ENCODE measurements at regions not wholly inside any gene's neighbourhood (a gene's known extent, or its start where the extent isn't known, plus 50 kb on each side); places are given as distances from the start of the nearest gene placed in this dataset.

DNA sequence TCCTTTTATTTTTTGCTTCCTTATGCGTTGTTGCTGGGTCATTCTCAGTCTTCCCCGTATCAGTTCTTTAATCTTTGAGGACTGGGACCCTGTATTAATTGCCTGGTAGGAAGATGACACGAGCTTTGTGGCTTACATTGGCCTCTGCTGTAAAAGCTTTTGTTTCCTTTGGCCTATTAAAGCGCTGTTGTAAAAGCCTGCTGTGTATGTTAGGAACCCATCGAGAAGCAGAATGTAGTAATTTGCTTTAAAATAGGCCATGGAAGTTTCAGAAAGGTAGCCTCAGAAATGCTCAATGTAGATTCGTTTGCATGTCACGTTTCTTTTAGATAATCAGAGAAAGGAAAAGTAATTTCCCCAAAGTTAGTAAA, 257.5 kb upstream of the STARD13 start:
- TF ChIP-seq CTCF (IDR thresholded peaks at IDR 0.05): no peak
- H3K4me1 ChIP-seq (ENCODE audit: control insufficient read depth in 1 of 2, insufficient read depth in 1 of 2, low read depth in 1 of 2, low read length in 1 of 2): peaks cover 31 to 32% of the 10 kb centered on the region in 2 experiments

DNA sequence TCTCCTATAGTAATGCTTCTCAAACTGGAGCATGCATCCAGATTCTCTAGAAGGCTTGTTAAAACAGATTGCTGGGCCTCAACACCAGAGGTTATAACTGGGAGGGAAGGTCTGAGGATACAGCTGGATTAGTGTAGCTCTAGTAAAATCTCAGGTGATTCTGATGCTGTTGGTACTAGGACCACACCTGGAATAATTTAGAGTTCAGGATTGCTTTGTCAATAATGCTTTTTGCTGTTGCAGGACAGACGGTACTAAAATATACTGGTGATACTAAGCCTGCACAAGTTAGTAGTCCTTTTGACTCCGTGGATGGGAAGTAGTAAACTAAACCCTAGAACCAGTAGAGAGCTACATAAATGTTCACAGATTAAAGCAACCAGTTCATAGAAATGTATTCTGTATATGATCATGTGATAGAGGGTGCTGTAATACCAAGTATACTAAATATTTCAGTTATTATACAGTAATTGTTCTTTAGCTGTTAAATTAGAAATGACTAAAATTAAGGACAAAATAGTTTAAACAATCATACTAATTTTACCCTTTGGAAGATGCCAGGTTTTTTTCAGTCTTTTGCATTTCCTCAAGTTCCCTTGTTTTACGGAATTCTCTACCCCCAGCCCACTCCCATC, 258.2 kb upstream of the STARD13 start:
- Histone ChIP-seq H3K27ac (peak overlapping the region; percentile 93), H3K27me3 (no peaks in the 10 kb centered on the region), H3K4me3 (ENCODE audit: low read depth in 1 of 2, low read length in 1 of 2) (peak overlapping the region; percentile 65 to 79), H3K36me3 (no peaks in the 10 kb centered on the region), H3K4me1 (ENCODE audit: control insufficient read depth in 1 of 2, insufficient read depth in 1 of 2, low read depth in 1 of 2, low read length in 1 of 2) (peaks cover 31 to 32% of the 10 kb centered on the region in 2 experiments), H3K9me3 (no peaks in the 10 kb centered on the region)
- TF ChIP-seq CTCF (IDR thresholded peaks at IDR 0.05): no peak

More for the DNA sequence above, 257.5 kb upstream of the STARD13 start:
- H3K27me3 ChIP-seq: no peaks in the 10 kb centered on the region
- H3K4me3 ChIP-seq (ENCODE audit: low read depth in 1 of 2, low read length in 1 of 2): peak overlapping the region; percentile 65 to 79
- H3K9me3 ChIP-seq: no peaks in the 10 kb centered on the region
- H3K27ac ChIP-seq: peak overlapping the region; percentile 93
- no peaks in the 10 kb centered on the region for H3K36me3 ChIP-seq

DNA sequence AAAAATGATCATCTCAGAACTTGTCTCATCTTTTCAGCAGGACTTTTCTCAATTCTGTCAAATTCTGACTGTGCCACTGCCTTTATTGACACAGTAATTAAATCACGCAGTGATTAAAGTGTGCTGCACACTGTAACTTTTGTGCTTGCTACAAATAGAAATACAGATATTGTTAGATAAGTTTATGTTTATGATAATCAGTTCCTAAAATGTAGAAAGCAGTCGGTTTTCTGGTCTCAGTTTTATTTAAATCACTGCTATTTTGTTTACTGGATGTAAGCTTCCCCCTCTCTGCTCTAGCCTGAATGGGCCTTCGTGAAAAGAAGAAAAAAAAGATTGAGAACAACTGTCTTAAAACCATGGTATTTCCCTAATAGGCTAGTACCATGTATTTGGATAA, 258.8 kb upstream of the STARD13 start:
- no peaks in the 10 kb centered on the region for H3K27me3 ChIP-seq
- H3K4me1 ChIP-seq (ENCODE audit: control insufficient read depth in 1 of 2, insufficient read depth in 1 of 2, low read depth in 1 of 2, low read length in 1 of 2): peaks cover 31 to 32% of the 10 kb centered on the region in 2 experiments
- no peaks in the 10 kb centered on the region for H3K9me3 ChIP-seq
- peak overlapping the region; percentile 93 for H3K27ac ChIP-seq
- H3K4me3 ChIP-seq (ENCODE audit: low read depth in 1 of 2, low read length in 1 of 2): no peak overlapping the region
- no peaks in the 10 kb centered on the region for H3K36me3 ChIP-seq
- no peak for TF ChIP-seq CTCF (IDR thresholded peaks at IDR 0.05)

GRCh38 chr13:33545492-33545891, 259.9 kb upstream of the STARD13 start:
- Histone ChIP-seq H3K4me1 (ENCODE audit: control insufficient read depth in 1 of 2, insufficient read depth in 1 of 2, low read depth in 1 of 2, low read length in 1 of 2) (peaks cover 27 to 32% of the 10 kb centered on the region in 2 experiments), H3K36me3 (no peaks in the 10 kb centered on the region), H3K27me3 (no peaks in the 10 kb centered on the region), H3K9me3 (no peaks in the 10 kb centered on the region), H3K27ac (no peak overlapping the region), H3K4me3 (ENCODE audit: low read depth in 1 of 2, low read length in 1 of 2) (no peak overlapping the region)
- no peak for TF ChIP-seq CTCF (IDR thresholded peaks at IDR 0.05)

DNA sequence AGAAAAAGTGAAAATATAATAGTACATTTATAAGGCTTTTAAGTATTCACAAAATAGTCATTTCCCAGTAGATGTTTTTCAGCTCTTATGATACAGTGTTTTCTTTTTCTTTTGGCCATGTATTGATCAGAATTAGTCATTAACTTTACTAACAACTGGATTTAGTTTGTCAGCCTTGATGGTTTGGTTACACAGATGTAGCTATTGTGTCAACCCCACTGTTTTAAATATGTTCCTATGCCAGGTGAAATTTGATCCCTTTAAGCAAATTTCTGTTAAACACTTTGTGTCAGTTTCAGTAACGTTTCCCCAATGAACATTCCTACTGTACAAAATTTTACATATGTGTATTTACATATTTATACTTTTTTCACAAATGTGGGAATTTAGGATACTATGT, 261.5 kb upstream of the STARD13 start:
- TF ChIP-seq CTCF (IDR thresholded peaks at IDR 0.05): no peak
- Histone ChIP-seq H3K36me3 (no peaks in the 10 kb centered on the region), H3K4me1 (ENCODE audit: control insufficient read depth in 1 of 2, insufficient read depth in 1 of 2, low read depth in 1 of 2, low read length in 1 of 2) (peaks cover 12 to 16% of the 10 kb centered on the region in 2 experiments), H3K27ac (no peak overlapping the region), H3K27me3 (no peaks in the 10 kb centered on the region), H3K4me3 (ENCODE audit: low read depth in 1 of 2, low read length in 1 of 2) (no peak overlapping the region), H3K9me3 (no peaks in the 10 kb centered on the region)

All from neutrophil (primary cell).